ENCODE measurements at regions not wholly inside any gene's neighbourhood (a gene's known extent, or its start where the extent isn't known, plus 50 kb on each side); places are given as distances from the start of the nearest gene placed in this dataset.

DNA sequence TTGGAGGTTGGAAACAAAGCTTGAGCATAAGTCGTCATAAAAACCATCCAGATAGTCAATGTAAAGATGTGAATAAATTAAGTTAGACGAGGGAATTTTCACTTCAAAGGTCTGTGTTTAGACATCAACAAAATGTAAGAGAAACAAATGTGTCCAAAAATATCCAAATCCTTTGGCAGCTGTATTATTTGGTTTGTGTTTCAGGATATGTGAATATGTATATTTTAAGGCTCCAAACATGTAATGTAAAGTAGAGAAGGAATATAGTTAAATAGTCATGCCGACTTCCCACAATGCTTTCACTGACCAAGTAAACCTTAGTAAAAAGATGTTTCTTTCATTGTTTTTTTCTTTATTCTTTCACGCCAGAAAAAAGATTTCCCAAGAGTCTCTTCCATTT, 604.9 kb upstream of the NRP1 start:
- no peaks in the 10 kb centered on the region for H3K27me3 ChIP-seq
- H3K9me3 ChIP-seq: no peaks in the 10 kb centered on the region
- no peak overlapping the region for H3K4me3 ChIP-seq
- H3K27ac ChIP-seq: no peak overlapping the region
- TF ChIP-seq, protein P1, sequence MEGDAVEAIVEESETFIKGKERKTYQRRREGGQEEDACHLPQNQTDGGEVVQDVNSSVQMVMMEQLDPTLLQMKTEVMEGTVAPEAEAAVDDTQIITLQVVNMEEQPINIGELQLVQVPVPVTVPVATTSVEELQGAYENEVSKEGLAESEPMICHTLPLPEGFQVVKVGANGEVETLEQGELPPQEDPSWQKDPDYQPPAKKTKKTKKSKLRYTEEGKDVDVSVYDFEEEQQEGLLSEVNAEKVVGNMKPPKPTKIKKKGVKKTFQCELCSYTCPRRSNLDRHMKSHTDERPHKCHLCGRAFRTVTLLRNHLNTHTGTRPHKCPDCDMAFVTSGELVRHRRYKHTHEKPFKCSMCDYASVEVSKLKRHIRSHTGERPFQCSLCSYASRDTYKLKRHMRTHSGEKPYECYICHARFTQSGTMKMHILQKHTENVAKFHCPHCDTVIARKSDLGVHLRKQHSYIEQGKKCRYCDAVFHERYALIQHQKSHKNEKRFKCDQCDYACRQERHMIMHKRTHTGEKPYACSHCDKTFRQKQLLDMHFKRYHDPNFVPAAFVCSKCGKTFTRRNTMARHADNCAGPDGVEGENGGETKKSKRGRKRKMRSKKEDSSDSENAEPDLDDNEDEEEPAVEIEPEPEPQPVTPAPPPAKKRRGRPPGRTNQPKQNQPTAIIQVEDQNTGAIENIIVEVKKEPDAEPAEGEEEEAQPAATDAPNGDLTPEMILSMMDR (IDR thresholded peaks at IDR 0.05): no peak
- no peak for TF ChIP-seq POLR2A (IDR thresholded peaks at IDR 0.05)
- no peaks in the 10 kb centered on the region for H3K36me3 ChIP-seq
- H3K4me1 ChIP-seq: no peaks in the 10 kb centered on the region
- DNase-seq: no peak

DNA sequence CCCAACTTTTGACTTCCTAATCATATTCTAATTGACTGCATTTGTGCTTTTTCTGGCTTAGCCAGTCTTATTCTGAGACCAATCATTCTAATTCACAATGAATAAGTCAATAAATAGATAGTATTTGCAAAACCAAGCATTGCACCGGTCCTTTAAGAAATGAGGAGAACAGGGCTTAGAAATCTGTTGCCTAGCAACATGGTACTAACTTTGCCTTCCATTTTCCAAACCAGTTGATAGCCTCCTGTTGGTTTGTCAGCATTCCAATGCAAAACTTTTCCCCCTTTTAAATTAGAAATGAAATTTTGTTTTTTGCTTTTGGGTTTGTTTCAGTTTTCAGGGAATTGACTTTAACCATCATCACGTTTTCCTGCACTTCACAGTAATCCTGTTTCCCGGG, 603.5 kb upstream of the NRP1 start:
- no peak overlapping the region for H3K4me3 ChIP-seq
- TF ChIP-seq, protein P1 (IDR thresholded peaks at IDR 0.05): no peak
- no peak for TF ChIP-seq POLR2A (IDR thresholded peaks at IDR 0.05)
- no peaks in the 10 kb centered on the region for H3K27me3 ChIP-seq
- H3K9me3 ChIP-seq: no peaks in the 10 kb centered on the region
- H3K36me3 ChIP-seq: no peaks in the 10 kb centered on the region
- H3K27ac ChIP-seq: no peak overlapping the region
- H3K4me1 ChIP-seq: no peaks in the 10 kb centered on the region
- DNase-seq: no peak

DNA sequence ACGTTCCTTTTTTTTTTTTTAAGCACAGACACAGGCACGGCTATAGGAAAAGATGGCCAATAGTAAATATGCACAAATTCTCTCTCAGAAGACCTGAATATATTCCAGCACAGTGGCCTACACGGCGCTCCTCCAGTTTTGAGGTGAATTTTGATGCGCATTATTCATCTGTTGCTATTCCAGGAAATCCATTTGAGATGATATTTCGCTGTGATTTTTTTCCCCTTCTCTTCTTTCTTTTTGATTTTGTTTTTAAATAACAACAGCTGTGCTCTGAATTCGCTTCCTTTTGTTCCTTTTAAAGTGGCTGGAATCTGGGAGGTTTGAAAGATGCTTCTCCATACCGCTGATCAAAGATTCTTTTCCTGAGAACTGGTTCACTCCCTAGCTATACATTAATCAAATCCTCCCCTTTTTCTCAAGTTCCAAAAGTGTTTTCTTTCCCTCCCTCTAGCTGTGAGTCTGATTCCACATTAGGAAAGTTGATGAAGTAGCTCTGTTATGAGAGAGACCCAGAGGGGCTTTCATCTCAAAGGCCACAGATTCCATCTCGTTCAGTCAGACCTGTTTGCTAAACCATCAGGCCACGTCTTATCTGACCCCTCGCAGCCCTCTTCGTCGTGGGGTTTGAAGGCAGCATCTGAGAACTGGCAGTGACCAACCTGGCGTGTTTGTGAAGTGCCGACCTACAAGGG, 602.7 kb upstream of the NRP1 start:
- Histone ChIP-seq H3K4me3 (no peak overlapping the region), H3K4me1 (no peaks in the 10 kb centered on the region), H3K9me3 (no peaks in the 10 kb centered on the region), H3K36me3 (no peaks in the 10 kb centered on the region), H3K27me3 (no peaks in the 10 kb centered on the region), H3K27ac (no peak overlapping the region)
- no peak for DNase-seq
- TF ChIP-seq POLR2A (IDR thresholded peaks at IDR 0.05): no peak
- TF ChIP-seq, protein P1 (IDR thresholded peaks at IDR 0.05): no peak

DNA sequence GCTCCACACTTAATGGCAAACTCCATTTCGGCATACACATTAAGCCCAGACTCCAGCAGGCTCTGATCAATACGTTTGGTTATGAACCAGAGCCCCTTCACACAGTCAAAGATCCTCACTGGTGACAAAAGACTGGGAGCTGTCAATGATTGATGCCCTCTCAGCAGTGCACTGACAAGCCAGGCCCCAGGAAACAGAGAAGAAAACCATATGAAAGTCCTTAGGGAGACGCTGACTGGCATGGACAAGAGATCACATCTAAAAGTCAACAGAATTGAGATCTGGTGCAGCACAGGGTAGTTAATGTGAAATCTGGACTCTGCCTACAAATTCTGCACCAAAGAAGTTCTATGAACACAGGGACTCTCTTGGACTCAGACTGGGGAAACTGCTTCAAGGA, 600.9 kb upstream of the NRP1 start:
- H3K27me3 ChIP-seq: no peaks in the 10 kb centered on the region
- DNase-seq: no peak
- TF ChIP-seq, protein P1 (IDR thresholded peaks at IDR 0.05): no peak
- TF ChIP-seq POLR2A (IDR thresholded peaks at IDR 0.05): no peak
- H3K9me3 ChIP-seq: no peaks in the 10 kb centered on the region
- no peaks in the 10 kb centered on the region for H3K36me3 ChIP-seq
- H3K4me1 ChIP-seq: no peaks in the 10 kb centered on the region
- H3K27ac ChIP-seq: no peak overlapping the region
- H3K4me3 ChIP-seq: no peak overlapping the region

DNA sequence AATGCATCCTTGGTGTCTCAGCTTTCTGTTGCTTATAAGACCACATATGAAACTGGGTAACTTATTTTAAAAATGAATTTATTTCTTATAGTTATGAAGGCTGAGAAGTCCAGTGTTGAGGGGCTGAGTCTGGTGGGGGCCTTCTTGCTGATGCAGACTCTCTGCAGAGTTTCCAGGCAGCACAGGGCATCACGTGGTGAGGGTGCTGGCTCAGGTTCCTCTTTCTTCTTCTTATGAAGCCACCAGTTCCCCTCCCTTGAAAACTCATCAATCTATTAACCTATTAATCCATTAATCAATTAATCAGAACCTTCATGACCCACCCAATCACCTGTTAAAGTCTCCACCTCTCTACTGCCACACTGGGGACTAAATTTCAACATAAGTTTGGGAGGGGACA, 595.6 kb upstream of the NRP1 start:
- TF ChIP-seq POLR2A (IDR thresholded peaks at IDR 0.05): no peak
- TF ChIP-seq, protein P1 (IDR thresholded peaks at IDR 0.05): no peak
- Histone ChIP-seq H3K9me3 (no peaks in the 10 kb centered on the region), H3K36me3 (no peaks in the 10 kb centered on the region), H3K27ac (no peak overlapping the region), H3K27me3 (no peaks in the 10 kb centered on the region), H3K4me3 (no peak overlapping the region), H3K4me1 (no peaks in the 10 kb centered on the region)
- no peak for DNase-seq

DNA sequence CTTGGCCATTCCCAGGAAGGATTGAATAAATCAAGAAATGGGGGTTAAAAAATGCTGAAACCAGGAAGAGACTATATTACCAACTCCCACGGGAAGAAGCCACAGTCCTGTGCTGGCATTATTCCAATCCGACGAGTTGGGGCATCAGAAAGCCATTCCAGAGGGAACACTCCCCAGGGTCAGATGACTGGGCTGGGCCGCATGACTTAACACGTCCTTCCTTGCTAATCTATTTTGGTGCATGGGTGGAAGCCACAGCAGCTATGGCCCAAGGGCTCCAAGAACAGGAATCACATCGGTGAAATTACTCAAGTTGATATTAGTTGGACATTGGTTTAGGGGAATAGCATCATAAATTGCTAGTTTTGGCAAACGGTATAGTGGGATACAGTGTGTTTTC, 592.9 kb upstream of the NRP1 start:
- Histone ChIP-seq H3K36me3 (no peaks in the 10 kb centered on the region), H3K4me1 (no peaks in the 10 kb centered on the region), H3K27me3 (no peaks in the 10 kb centered on the region), H3K9me3 (no peaks in the 10 kb centered on the region), H3K27ac (no peak overlapping the region), H3K4me3 (no peak overlapping the region)
- TF ChIP-seq, protein P1 (IDR thresholded peaks at IDR 0.05): no peak
- TF ChIP-seq POLR2A (IDR thresholded peaks at IDR 0.05): no peak
- no peak for DNase-seq
